Activated T-cell treated with anti-CD3 and anti-CD28 coated beads, Interleukin-2, amount 50 U/mL, for 72 hours (primary cell): ENCODE measurements at regions not wholly inside any gene's neighbourhood (a gene's known extent, or its start where the extent isn't known, plus 50 kb on each side); places are given as distances from the start of the nearest gene placed in this dataset.

Experiments used
- ATAC-seq, 2 donors: fragments of 150-1000 bp; cut with Tn5 transposase; replicated peaks in 1 of 2; 2 replicates each; pipeline ENCODE4 v1.10.0; 2021; ENCODE audit warnings: moderate library complexity in 2 of 2, mild to moderate bottlenecking in 1 of 2
- DNase-seq, 2 donors: peaks; one replicate each; pipeline ENCODE4 v3.0.0; 2021 to 2022; ENCODE audit warnings: mixed read lengths in 1 of 2
- H3K27ac Mint-ChIP-seq: one replicate; pipeline ENCODE4 v1.8.0; 2022; ENCODE audit warnings: mild to moderate bottlenecking, moderate library complexity, mixed read lengths
- H3K27me3 Mint-ChIP-seq: one replicate; pipeline ENCODE4 v1.8.0; 2022; ENCODE audit warnings: low read depth, mixed read lengths
- H3K36me3 Mint-ChIP-seq, 2 donors: one replicate each; pipeline ENCODE4 v1.8.0; 2022; ENCODE audit warnings: mixed read lengths in 2 of 2, mild to moderate bottlenecking in 1 of 2; ENCODE audit not compliant: insufficient read depth in 2 of 2
- H3K4me1 Mint-ChIP-seq: one replicate; pipeline ENCODE4 v1.8.0; 2022; ENCODE audit warnings: low read depth, mixed read lengths
- H3K4me3 Mint-ChIP-seq, 2 donors: one replicate each; pipeline ENCODE4 v1.8.0; 2022; ENCODE audit warnings: mild to moderate bottlenecking in 2 of 2, mixed read lengths in 2 of 2, moderate library complexity in 2 of 2
- H3K9me3 Mint-ChIP-seq, 2 donors: one replicate each; pipeline ENCODE4 v1.8.0; 2022; ENCODE audit warnings: mixed read lengths in 2 of 2

DNA sequence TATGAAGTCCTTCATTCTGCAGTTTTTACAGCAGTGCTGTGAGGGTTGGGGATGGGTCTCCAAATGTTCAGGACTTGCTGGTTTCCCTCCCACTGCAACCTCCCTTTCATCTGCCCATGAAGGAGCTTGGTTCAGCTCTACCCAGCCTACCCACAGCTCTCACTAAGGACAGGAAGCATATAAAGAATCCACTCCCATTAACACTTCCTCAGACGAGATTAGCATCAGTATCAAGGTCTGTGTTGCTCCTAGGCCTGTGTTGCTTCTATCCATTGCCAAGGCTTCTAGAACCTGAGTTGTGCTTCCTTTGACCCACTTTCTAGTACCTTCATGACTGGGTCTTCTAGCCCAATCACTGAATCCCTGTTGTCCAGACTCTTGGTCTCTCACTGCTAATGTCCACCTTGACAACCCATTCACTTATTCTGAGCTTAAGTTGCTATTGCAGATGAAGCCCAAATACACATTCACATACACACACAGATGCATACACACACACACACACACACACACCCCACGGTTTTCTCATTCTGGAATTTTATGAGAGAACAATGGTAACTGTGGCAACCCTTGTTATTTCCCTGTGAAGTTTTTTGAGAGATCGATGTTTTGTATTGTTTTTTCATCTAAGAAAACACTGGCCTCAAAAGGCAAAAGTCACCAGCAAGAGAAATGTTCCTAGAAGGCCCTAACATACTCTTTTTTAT is 248.1 kb downstream of the MTERF1 start:
- no peak overlapping the region for H3K4me3 Mint-ChIP-seq
- H3K9me3 Mint-ChIP-seq, result no peaks in the 10 kb centered on the region
- no peaks in the 10 kb centered on the region for H3K27me3 Mint-ChIP-seq
- no peak for ATAC-seq
- no peak for DNase-seq
- no peaks in the 10 kb centered on the region for H3K4me1 Mint-ChIP-seq
- no peak overlapping the region for H3K27ac Mint-ChIP-seq
- no peaks in the 10 kb centered on the region for H3K36me3 Mint-ChIP-seq

- Mint-ChIP-seq H3K27me3 (no peaks in the 10 kb centered on the region), H3K4me3 (no peak overlapping the region), H3K9me3 (no peaks in the 10 kb centered on the region), H3K4me1 (no peaks in the 10 kb centered on the region), H3K36me3 (no peaks in the 10 kb centered on the region), H3K27ac (no peak overlapping the region)
- DNase-seq (no peak), ATAC-seq (no peak)
Observed at GRCh38 chr7:91633013-91633441, 247.5 kb downstream of the MTERF1 start.

DNA sequence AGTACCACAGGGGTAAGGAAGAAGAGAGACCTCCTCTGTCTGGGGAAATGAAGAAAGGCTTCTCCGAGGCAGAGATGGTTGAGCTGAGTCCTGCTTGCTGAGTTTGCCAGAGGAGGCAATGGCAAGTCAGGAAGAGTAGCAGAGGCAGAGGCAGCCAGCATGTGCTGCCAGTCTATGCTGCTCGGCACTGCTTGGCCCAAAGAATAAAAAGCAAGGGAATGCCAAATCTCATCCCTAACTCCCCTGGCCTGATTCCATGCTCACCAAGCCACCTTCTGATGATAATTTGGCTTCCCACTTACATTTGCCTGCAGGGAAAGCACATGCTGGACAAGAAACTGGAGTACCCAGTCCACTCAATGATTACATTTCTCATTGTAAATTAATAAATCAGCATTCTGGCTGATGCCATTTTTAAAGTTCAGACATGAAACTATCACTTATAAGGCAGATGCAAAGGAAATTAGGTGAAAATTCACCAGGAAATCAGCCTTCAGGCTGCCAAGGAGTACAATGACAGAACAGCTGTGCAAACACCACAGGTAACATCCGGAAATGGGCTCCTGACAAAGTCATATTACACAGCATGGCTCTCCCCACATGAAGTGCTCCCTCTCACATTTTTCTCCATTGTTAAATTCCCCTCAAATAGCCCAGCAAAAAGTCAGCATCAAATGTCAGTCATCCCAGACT is 245.9 kb downstream of the MTERF1 start:
- H3K27me3 Mint-ChIP-seq, result no peaks in the 10 kb centered on the region
- DNase-seq (no peak), ATAC-seq (no peak)
- H3K36me3 Mint-ChIP-seq, result no peaks in the 10 kb centered on the region
- H3K4me3 Mint-ChIP-seq, result no peak overlapping the region
- no peaks in the 10 kb centered on the region for H3K9me3 Mint-ChIP-seq
- no peak overlapping the region for H3K27ac Mint-ChIP-seq
- H3K4me1 Mint-ChIP-seq, result no peaks in the 10 kb centered on the region

GRCh38 chr7:91636129-91636724 is 244.3 kb downstream of the MTERF1 start:
- H3K27ac Mint-ChIP-seq, result no peak overlapping the region
- no peaks in the 10 kb centered on the region for H3K4me1 Mint-ChIP-seq
- H3K36me3 Mint-ChIP-seq, result no peaks in the 10 kb centered on the region
- DNase-seq (peak in 1 of 2 donors; percentile 1), ATAC-seq (peak in 1 of 2 donors; percentile 31)
- no peaks in the 10 kb centered on the region for H3K27me3 Mint-ChIP-seq
- H3K9me3 Mint-ChIP-seq, result no peaks in the 10 kb centered on the region
- no peak overlapping the region for H3K4me3 Mint-ChIP-seq

DNA sequence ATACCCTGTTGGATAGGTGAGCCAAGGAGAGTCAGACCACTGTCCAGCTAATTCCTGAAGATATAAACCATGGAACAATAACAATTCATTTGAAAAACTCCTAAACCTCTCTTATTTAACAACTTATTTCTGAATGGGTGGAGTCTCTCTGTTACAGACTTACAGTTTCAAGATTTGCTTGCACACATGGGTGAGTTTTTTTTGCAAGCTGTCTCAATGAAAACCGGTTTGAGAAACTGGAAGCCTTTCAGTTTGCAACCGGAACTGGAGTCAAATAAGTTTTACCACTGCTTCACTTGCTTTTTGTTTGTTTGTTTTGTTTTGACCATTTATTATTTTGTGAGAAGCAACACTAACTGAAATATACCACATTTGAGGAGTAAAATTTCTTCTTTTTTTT is 243.8 kb downstream of the MTERF1 start:
- Mint-ChIP-seq H3K36me3 (no peaks in the 10 kb centered on the region), H3K9me3 (no peaks in the 10 kb centered on the region), H3K27ac (no peak overlapping the region), H3K27me3 (no peaks in the 10 kb centered on the region), H3K4me1 (no peaks in the 10 kb centered on the region), H3K4me3 (no peak overlapping the region)
- ATAC-seq, result no peak
- no peak for DNase-seq

DNA sequence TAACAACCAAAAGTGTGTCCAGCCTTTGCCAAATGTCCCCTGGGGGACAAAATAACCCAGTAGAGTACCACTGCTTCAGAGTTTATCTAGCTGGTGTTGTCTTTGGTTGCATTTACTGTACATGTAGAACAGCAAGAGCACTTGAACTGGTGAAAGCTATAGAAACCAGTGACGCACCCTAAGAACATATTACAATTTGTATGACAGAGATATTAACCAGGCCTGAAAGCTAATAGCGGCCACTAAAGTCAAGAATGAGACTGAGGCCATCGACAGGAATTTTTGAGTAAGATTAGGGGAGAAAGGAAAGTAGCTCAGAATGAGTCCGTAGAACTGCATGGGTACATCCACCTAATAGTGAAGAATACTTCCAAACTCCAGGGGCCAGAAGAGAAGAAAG is 236.2 kb downstream of the MTERF1 start:
- peaks cover 0 to 2% of the 10 kb centered on the region in 2 donors for H3K36me3 Mint-ChIP-seq
- no peak overlapping the region for H3K27ac Mint-ChIP-seq
- H3K27me3 Mint-ChIP-seq, result peaks cover 7% of the 10 kb centered on the region
- no peaks in the 10 kb centered on the region for H3K4me1 Mint-ChIP-seq
- H3K9me3 Mint-ChIP-seq, result peaks cover 0 to 3% of the 10 kb centered on the region in 2 donors
- H3K4me3 Mint-ChIP-seq, result no peak overlapping the region
- ATAC-seq, result no peak
- no peak for DNase-seq

DNA sequence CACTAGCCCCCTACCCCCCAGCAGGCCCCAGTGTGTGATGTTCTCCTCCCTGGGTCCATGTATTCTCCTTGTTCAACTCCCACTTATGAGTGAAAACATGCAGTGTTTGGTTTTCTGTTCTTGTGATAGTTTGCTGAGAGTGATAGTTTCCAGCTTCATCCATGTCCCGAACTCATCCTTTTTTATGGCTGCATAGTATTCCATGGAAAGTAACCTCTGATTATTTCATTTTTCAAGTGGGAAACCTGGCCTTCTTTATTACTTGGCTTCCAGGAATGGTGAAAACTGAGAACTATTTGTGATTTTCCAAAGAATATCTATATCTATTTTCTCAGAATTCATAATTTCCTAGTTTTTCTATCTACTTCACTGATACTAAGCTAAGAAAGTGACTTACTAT is 235.0 kb downstream of the MTERF1 start:
- no peak for DNase-seq
- Mint-ChIP-seq H3K36me3 (peaks cover 0 to 2% of the 10 kb centered on the region in 2 donors), H3K9me3 (peaks cover 0 to 7% of the 10 kb centered on the region in 2 donors), H3K4me1 (no peaks in the 10 kb centered on the region), H3K27ac (no peak overlapping the region), H3K27me3 (peaks cover 7% of the 10 kb centered on the region), H3K4me3 (no peak overlapping the region)
- ATAC-seq, result no peak

DNA sequence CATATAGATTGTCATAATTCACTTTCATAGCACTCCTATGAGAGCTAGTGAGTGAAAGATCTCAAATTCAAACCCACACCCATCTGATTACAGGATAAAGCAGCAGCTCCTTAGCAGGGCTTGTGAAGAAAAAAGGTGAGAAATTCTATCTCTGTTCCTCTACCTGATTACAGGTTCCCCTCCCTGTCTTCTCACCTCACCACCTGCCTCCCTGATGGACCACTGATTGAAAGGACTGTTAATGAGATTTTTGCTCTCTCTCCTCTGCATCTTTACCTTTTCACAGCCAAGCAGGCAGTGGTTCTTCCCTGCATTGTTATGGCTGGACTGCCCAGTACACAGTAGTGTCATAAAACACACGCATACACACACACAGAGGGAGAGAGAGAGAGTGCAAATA is 228.5 kb downstream of the MTERF1 start:
- ATAC-seq (no peak), DNase-seq (no peak)
- H3K27me3 Mint-ChIP-seq, result peaks cover 10% of the 10 kb centered on the region
- no peaks in the 10 kb centered on the region for H3K4me1 Mint-ChIP-seq
- H3K9me3 Mint-ChIP-seq, result peaks cover 2 to 7% of the 10 kb centered on the region in 2 donors
- H3K4me3 Mint-ChIP-seq, result no peak overlapping the region
- H3K36me3 Mint-ChIP-seq, result no peaks in the 10 kb centered on the region
- H3K27ac Mint-ChIP-seq, result no peak overlapping the region

DNA sequence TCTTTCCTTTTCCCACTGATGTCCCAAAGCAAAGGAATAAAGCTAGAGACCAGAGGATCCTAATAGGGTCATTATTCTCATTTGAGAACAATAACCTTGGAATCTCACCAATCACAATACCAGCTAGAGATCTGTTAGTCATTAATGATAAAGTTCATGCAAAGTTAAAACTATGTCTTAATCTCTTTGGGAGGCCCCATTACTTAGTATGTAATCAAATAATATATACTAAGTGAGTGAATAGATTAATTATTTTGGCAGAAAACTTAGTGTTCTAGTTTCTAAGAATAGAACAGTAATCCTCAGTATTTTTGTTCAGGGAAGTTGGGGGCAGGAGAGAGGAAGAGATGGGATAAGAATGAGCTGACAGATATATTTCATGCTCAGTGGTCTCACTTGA is 227.2 kb downstream of the MTERF1 start:
- H3K4me1 Mint-ChIP-seq, result no peaks in the 10 kb centered on the region
- H3K4me3 Mint-ChIP-seq, result no peak overlapping the region
- no peak for DNase-seq
- peaks cover 5% of the 10 kb centered on the region for H3K27me3 Mint-ChIP-seq
- H3K27ac Mint-ChIP-seq, result no peak overlapping the region
- no peaks in the 10 kb centered on the region for H3K36me3 Mint-ChIP-seq
- no peak for ATAC-seq
- H3K9me3 Mint-ChIP-seq, result peaks cover 2 to 5% of the 10 kb centered on the region in 2 donors

DNA sequence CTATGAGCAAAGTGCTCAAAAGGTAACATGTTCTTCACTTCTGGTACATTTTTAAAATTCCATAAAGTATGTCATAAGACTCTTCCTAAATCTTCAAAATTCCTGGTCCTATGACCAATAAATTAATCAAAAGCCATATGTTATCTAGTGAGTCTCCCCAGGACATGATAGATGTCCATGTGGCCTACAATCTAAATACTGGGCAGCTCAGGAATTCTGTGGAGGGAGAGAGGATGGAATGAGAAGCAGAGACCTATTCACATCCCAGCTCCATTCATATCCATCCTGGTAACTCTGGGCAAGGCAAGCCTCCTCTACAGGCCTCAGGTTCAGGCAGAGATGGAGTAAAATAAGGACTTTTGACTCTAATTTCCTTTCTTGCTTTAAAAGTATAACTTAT is 224.8 kb downstream of the MTERF1 start:
- peaks cover under 1% of the 10 kb centered on the region for H3K4me1 Mint-ChIP-seq
- peaks cover 5% of the 10 kb centered on the region for H3K27me3 Mint-ChIP-seq
- H3K9me3 Mint-ChIP-seq, result peaks cover 0 to 2% of the 10 kb centered on the region in 2 donors
- H3K27ac Mint-ChIP-seq, result no peak overlapping the region
- no peak for DNase-seq
- no peak overlapping the region for H3K4me3 Mint-ChIP-seq
- no peak for ATAC-seq
- H3K36me3 Mint-ChIP-seq, result no peaks in the 10 kb centered on the region

DNA sequence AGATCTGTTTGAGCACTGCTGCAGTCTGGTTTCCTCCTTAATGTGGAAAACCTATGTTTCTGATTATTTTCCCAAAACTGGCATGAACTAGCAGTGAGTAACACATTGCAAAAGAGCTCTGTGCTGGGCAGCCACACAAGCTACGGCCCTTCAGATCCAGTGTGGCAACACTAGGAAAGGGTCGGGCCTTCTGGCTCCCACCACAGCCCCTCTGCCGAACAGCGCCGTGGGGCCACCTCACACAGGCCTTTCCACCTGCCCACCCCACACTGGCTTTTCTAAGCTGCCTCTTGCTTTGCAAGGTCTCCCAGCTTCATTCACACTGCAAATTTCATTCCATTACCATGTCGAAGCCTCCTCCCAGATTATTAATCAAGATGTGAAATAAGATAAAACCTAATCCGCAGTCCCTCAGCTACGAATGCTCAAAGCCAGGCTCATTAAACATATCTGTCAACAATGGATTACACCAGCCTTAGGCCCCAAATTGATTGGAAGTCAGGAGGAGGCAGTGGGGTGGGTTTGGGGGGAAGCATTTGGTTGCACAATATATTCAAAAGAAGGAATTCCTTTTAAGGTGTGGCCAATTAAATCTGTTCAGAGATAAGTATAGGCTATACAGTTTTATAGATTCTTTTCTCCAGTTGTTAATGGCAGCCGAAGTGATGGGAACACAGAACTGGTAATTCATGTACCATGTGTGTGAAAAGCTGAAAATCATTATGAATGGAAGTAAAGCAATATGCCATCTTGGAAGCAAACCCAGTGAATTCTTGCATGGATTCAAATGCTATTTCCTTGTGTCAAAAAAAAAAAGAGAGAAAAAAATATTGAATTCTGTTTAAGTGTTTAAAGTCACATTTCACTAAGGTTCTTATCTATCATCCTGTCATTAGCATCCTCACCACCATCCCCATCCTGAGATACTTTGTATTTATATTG is 223.7 kb downstream of the MTERF1 start:
- no peaks in the 10 kb centered on the region for H3K36me3 Mint-ChIP-seq
- H3K27me3 Mint-ChIP-seq, result peaks cover 5% of the 10 kb centered on the region
- ATAC-seq (no peak), DNase-seq (no peak)
- no peak overlapping the region for H3K4me3 Mint-ChIP-seq
- H3K4me1 Mint-ChIP-seq, result peaks cover 6% of the 10 kb centered on the region
- no peak overlapping the region for H3K27ac Mint-ChIP-seq
- no peaks in the 10 kb centered on the region for H3K9me3 Mint-ChIP-seq

GRCh38 chr7:91657483-91658071 is 222.9 kb downstream of the MTERF1 start:
- no peaks in the 10 kb centered on the region for H3K9me3 Mint-ChIP-seq
- ATAC-seq (no peak), DNase-seq (no peak)
- H3K27ac Mint-ChIP-seq, result no peak overlapping the region
- peaks cover 6% of the 10 kb centered on the region for H3K4me1 Mint-ChIP-seq
- H3K36me3 Mint-ChIP-seq, result no peaks in the 10 kb centered on the region
- H3K27me3 Mint-ChIP-seq, result peaks cover 5% of the 10 kb centered on the region
- no peak overlapping the region for H3K4me3 Mint-ChIP-seq
